Lower leg skin (tissue), 3 donors: ENCODE measurements at regions not wholly inside any gene's neighbourhood (a gene's known extent, or its start where the extent isn't known, plus 50 kb on each side); places are given as distances from the start of the nearest gene placed in this dataset.

Experiments used
- POLR2A ChIP-seq, 2 donors: fragments of 450-650 bp; IDR thresholded peaks; one replicate each; pipeline ENCODE4 v1.6.1; 2016 to 2017; ENCODE audit warnings: antibody characterized with exemption in 2 of 2, mild to moderate bottlenecking in 1 of 2, moderate library complexity in 1 of 2
- TF ChIP-seq, protein P1 (sequence below), 3 donors: fragments of 450-650 bp; IDR thresholded peaks; one replicate each; pipeline ENCODE4 v1.5.1; 2016; ENCODE audit warnings: antibody characterized with exemption in 3 of 3, mild to moderate bottlenecking in 3 of 3, moderate library complexity in 2 of 3

DNA sequence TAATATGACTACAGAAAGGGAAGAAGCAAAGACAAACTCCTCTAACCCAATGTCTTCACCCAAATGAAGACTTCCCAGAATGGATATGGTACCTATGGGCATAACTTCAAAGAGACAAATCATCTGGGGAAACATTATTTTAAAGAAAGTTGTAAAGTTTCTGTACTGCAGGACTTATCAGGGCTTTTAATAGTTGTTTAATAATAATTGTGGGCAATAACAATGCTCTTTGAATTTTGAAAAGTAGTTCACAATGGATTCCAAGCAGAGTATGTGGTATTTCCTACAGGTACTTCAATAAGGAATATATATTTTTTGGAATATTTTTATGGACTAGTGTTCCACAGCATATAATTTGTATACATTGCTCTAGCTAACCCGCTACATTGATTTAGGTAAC, 503.1 kb downstream of the MCTP2 start:
- TF ChIP-seq, protein P1, sequence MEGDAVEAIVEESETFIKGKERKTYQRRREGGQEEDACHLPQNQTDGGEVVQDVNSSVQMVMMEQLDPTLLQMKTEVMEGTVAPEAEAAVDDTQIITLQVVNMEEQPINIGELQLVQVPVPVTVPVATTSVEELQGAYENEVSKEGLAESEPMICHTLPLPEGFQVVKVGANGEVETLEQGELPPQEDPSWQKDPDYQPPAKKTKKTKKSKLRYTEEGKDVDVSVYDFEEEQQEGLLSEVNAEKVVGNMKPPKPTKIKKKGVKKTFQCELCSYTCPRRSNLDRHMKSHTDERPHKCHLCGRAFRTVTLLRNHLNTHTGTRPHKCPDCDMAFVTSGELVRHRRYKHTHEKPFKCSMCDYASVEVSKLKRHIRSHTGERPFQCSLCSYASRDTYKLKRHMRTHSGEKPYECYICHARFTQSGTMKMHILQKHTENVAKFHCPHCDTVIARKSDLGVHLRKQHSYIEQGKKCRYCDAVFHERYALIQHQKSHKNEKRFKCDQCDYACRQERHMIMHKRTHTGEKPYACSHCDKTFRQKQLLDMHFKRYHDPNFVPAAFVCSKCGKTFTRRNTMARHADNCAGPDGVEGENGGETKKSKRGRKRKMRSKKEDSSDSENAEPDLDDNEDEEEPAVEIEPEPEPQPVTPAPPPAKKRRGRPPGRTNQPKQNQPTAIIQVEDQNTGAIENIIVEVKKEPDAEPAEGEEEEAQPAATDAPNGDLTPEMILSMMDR (IDR thresholded peaks at IDR 0.05) = no peak
- no peak for TF ChIP-seq POLR2A (IDR thresholded peaks at IDR 0.05)
